HG02884 (cell line): ENCODE measurements at regions not wholly inside any gene's neighbourhood (a gene's known extent, or its start where the extent isn't known, plus 50 kb on each side); places are given as distances from the start of the nearest gene placed in this dataset.

Experiments used
- ATAC-seq: cut with Tn5 transposase; IDR thresholded peaks from one replicate; pipeline ENCODE4 v1.9.1; 2021; ENCODE audit warnings: mild to moderate bottlenecking, moderate library complexity; ENCODE audit not compliant: unreplicated experiment

GRCh38 chr13:73492811-73493210 lies 434.0 kb downstream of the KLF5 start:
- no peak for ATAC-seq

GRCh38 chr13:73482556-73482955 lies 423.8 kb downstream of the KLF5 start:
- no peak for ATAC-seq

GRCh38 chr13:73481886-73482445 lies 423.2 kb downstream of the KLF5 start:
- no peak for ATAC-seq

- no peak for ATAC-seq
These were observed 422.2 kb downstream of the KLF5 start for GRCh38 chr13:73480779-73481559.

- ATAC-seq, result no peak
These were observed 421.1 kb downstream of the KLF5 start for GRCh38 chr13:73479856-73480255.

GRCh38 chr13:73479351-73479750 lies 420.5 kb downstream of the KLF5 start:
- no peak for ATAC-seq

- ATAC-seq, result no peak
These were observed 418.6 kb downstream of the KLF5 start for GRCh38 chr13:73477441-73477840.

GRCh38 chr13:73473016-73473415 lies 414.2 kb downstream of the KLF5 start:
- no peak for ATAC-seq

- no peak for ATAC-seq
These were observed 408.3 kb downstream of the KLF5 start for GRCh38 chr13:73467125-73467524.

- no peak for ATAC-seq
These were observed 407.8 kb downstream of the KLF5 start for GRCh38 chr13:73466561-73466960.

GRCh38 chr13:73465617-73465971 lies 406.8 kb downstream of the KLF5 start:
- no peak for ATAC-seq

GRCh38 chr13:73464758-73465616 lies 406.2 kb downstream of the KLF5 start:
- no peak for ATAC-seq

GRCh38 chr13:73462241-73462640 lies 403.4 kb downstream of the KLF5 start:
- ATAC-seq, result no peak

GRCh38 chr13:73451221-73452029 lies 392.6 kb downstream of the KLF5 start:
- no peak for ATAC-seq

GRCh38 chr13:73450583-73450982 lies 391.8 kb downstream of the KLF5 start:
- ATAC-seq, result no peak

GRCh38 chr13:73449252-73449651 lies 390.4 kb downstream of the KLF5 start:
- no peak for ATAC-seq

GRCh38 chr13:73440296-73440895 lies 381.6 kb downstream of the KLF5 start:
- ATAC-seq, result no peak

- no peak for ATAC-seq
These were observed 375.1 kb downstream of the KLF5 start for GRCh38 chr13:73433890-73434289.

GRCh38 chr13:73433458-73433857 lies 374.7 kb downstream of the KLF5 start:
- no peak for ATAC-seq

GRCh38 chr13:73429701-73430100 lies 370.9 kb downstream of the KLF5 start:
- no peak for ATAC-seq

- ATAC-seq, result no peak
These were observed 369.9 kb downstream of the KLF5 start for GRCh38 chr13:73428706-73429105.
